ENCODE measurements at regions not wholly inside any gene's neighbourhood (a gene's known extent, or its start where the extent isn't known, plus 50 kb on each side); places are given as distances from the start of the nearest gene placed in this dataset.

DNA sequence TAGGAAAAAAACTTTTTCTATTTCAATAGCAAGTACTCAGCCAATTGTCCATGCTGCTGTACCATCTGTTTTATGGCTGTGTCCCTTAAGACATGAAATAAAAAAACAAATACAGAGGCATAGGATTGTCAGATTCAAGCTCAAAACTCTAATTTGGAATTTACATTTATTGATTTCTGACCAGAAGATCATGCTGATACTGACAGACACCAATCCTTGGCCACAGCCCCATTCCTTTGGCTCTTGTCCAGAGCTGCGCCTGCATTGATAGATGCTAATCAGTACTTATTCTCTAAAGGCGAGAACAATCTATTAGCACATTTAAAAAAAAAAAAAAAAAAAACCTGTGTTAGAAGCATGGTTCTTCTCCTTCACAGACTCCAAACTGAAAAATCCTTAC, 384.6 kb downstream of the TMEM232 start:
- no peaks in the 10 kb centered on the region for H3K9me3 ChIP-seq (ENCODE audit: control insufficient read depth, low read depth, low read length)

More for the DNA sequence above, 384.6 kb downstream of the TMEM232 start:
- Histone ChIP-seq H3K9ac (ENCODE audit: extremely low read depth, insufficient read length, low read length) (no peak overlapping the region), H3K79me1 (ENCODE audit: insufficient read depth, low read depth, low read length, poor library complexity, severe bottlenecking) (no peaks in the 10 kb centered on the region), H4K8ac (replicated peaks; ENCODE audit: insufficient read length, low read depth, low read length) (no peak overlapping the region), H2BK15ac (ENCODE audit: low read depth, low read length) (no peak overlapping the region), H3K23me2 (ENCODE audit: insufficient read length, low read depth, low read length, poor library complexity, severe bottlenecking) (no peaks in the 10 kb centered on the region), H3K56ac (ENCODE audit: insufficient read length, low read depth, low read length) (no peak overlapping the region), H3K18ac (ENCODE audit: insufficient read length, low read depth, low read length) (no peak overlapping the region), H2BK20ac (ENCODE audit: low read depth, low read length, poor library complexity, severe bottlenecking) (no peak overlapping the region), H3K4ac (ENCODE audit: low read depth, low read length) (no peak overlapping the region), H2BK5ac (ENCODE audit: insufficient read length, low read length) (no peak overlapping the region), H3K27me3 (ENCODE audit: insufficient read depth, low read length) (no peaks in the 10 kb centered on the region), H3K14ac (ENCODE audit: insufficient read depth, low read length) (no peak overlapping the region), H2BK12ac (ENCODE audit: insufficient read length, low read depth, low read length) (no peak overlapping the region), H4K5ac (ENCODE audit: insufficient read length, low read depth, low read length) (no peak overlapping the region), H4K91ac (ENCODE audit: insufficient read length, low read depth, low read length) (no peak overlapping the region), H3K79me2 (ENCODE audit: insufficient read depth, low read length) (no peaks in the 10 kb centered on the region), H2AK5ac (ENCODE audit: insufficient read length, low read length) (no peak overlapping the region), H3K27ac (ENCODE audit: insufficient read length, low read depth, low read length) (no peak overlapping the region), H4K20me1 (ENCODE audit: control insufficient read depth, insufficient read depth, insufficient read length) (no peaks in the 10 kb centered on the region), H3K23ac (ENCODE audit: insufficient read length, low read depth, low read length) (no peak overlapping the region), H2BK120ac (ENCODE audit: low read depth, low read length, poor library complexity, severe bottlenecking) (no peak overlapping the region), H3K4me2 (ENCODE audit: insufficient read depth, insufficient read length, low read length) (no peak overlapping the region), H3K4me1 (ENCODE audit: insufficient read depth, low read length) (no peaks in the 10 kb centered on the region), H2AFZ (ENCODE audit: low read length) (no peak overlapping the region), H3T11ph (ENCODE audit: low read length) (no peak overlapping the region)
- peaks cover 2 to 3% of the 10 kb centered on the region in 2 experiments for H3K9me3 Mint-ChIP-seq
- H3K4me3 Mint-ChIP-seq: no peak overlapping the region
- H3K36me3 Mint-ChIP-seq (ENCODE audit: insufficient read depth in 1 of 3, low read depth in 3 of 3): peaks cover 0 to 11% (median 4%) of the 10 kb centered on the region in 3 experiments; a peak in 2 of 7 replicates
- peaks cover 10 to 12% of the 10 kb centered on the region in 2 experiments for H3K4me1 Mint-ChIP-seq
- whole genome bisulfite sequencing (ENCODE audit: extremely low coverage, insufficient read length, low lambda C conversion rate): no CpG with 5 or more reads among the region's 2 CpGs
- no peak overlapping the region for H3K27ac Mint-ChIP-seq
- H3K27me3 Mint-ChIP-seq (ENCODE audit: low read depth): no peaks in the 10 kb centered on the region
- TF ChIP-seq, protein P1, sequence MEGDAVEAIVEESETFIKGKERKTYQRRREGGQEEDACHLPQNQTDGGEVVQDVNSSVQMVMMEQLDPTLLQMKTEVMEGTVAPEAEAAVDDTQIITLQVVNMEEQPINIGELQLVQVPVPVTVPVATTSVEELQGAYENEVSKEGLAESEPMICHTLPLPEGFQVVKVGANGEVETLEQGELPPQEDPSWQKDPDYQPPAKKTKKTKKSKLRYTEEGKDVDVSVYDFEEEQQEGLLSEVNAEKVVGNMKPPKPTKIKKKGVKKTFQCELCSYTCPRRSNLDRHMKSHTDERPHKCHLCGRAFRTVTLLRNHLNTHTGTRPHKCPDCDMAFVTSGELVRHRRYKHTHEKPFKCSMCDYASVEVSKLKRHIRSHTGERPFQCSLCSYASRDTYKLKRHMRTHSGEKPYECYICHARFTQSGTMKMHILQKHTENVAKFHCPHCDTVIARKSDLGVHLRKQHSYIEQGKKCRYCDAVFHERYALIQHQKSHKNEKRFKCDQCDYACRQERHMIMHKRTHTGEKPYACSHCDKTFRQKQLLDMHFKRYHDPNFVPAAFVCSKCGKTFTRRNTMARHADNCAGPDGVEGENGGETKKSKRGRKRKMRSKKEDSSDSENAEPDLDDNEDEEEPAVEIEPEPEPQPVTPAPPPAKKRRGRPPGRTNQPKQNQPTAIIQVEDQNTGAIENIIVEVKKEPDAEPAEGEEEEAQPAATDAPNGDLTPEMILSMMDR (conservative IDR thresholded peaks at IDR 0.05): no peak
- no peak for DNase-seq

Measured in H9 (cell line).